Endodermal cell (in vitro differentiated cells): ENCODE measurements at regions not wholly inside any gene's neighbourhood (a gene's known extent, or its start where the extent isn't known, plus 50 kb on each side); places are given as distances from the start of the nearest gene placed in this dataset.

Experiments
- DNase-seq: peaks from one replicate; pipeline ENCODE4 v3.0.0-alpha.2; 2017
- H3K27ac ChIP-seq: 2 replicates; pipeline ENCODE4 v1.5.1; 2013; ENCODE audit warnings: mild to moderate bottlenecking, low read depth, low read length, moderate library complexity
- H3K27me3 ChIP-seq: 2 replicates; pipeline ENCODE4 v1.6.1; 2013; ENCODE audit warnings: mild to moderate bottlenecking, low read length, moderate library complexity; ENCODE audit not compliant: insufficient read depth, control insufficient read depth, poor library complexity, severe bottlenecking
- H3K36me3 ChIP-seq: 2 replicates; pipeline ENCODE4 v1.7.0; 2013; ENCODE audit warnings: mild to moderate bottlenecking, low read length, moderate library complexity; ENCODE audit not compliant: control insufficient read depth, insufficient read depth
- H3K4me1 ChIP-seq: one replicate; pipeline ENCODE4 v1.7.0; 2013; ENCODE audit warnings: low read length; ENCODE audit not compliant: control insufficient read depth, insufficient read depth
- H3K4me3 ChIP-seq: 2 replicates; pipeline ENCODE4 v1.5.1; 2013; ENCODE audit warnings: mild to moderate bottlenecking, low read length, moderate library complexity
- H3K9ac ChIP-seq: 2 replicates; pipeline ENCODE4 v1.6.1; 2013; ENCODE audit warnings: mild to moderate bottlenecking, low read length, moderate library complexity; ENCODE audit not compliant: poor library complexity, severe bottlenecking; ENCODE audit errors: extremely low read depth
- H3K9me3 ChIP-seq: 2 replicates; pipeline ENCODE4 v1.6.1; 2013; ENCODE audit warnings: mild to moderate bottlenecking, low read length, moderate library complexity; ENCODE audit not compliant: control insufficient read depth
- H3K27ac Mint-ChIP-seq: 2 replicates; pipeline ENCODE4 v1.8.0; 2020; ENCODE audit warnings: mixed read lengths
- H3K27me3 Mint-ChIP-seq: 2 replicates; pipeline ENCODE4 v1.8.0; 2021; ENCODE audit warnings: mild to moderate bottlenecking, mixed read lengths; ENCODE audit not compliant: insufficient read depth
- H3K36me3 Mint-ChIP-seq: 2 replicates; pipeline ENCODE4 v1.8.0; 2020; ENCODE audit warnings: low read depth, mixed read lengths
- H3K4me1 Mint-ChIP-seq: 2 replicates; pipeline ENCODE4 v1.8.0; 2020; ENCODE audit warnings: mixed read lengths
- H3K4me3 Mint-ChIP-seq: 2 replicates; pipeline ENCODE4 v1.8.0; 2020; ENCODE audit warnings: mild to moderate bottlenecking, moderate library complexity, mixed read lengths
- H3K9me3 Mint-ChIP-seq: 2 replicates; pipeline ENCODE4 v1.8.0; 2020; ENCODE audit warnings: mild to moderate bottlenecking, mixed read lengths
- WGBS, 2 experiments: methylation state at CpG; one replicate each; pipeline versions ENCODE4 v1.1.5 to v1.1.7; 2013; ENCODE audit warnings: missing lambda C conversion rate in 2 of 2, mixed read lengths in 1 of 2; ENCODE audit not compliant: insufficient coverage in 1 of 2, insufficient read length in 1 of 2; 5-methylcytosine and 5-hydroxymethylcytosine counted together
- TF ChIP-seq, protein P1 (sequence below): fragments of 200-600 bp; sonication (generic); conservative IDR thresholded peaks from 2 replicates; pipeline ENCODE4 v1.5.0; 2021; ENCODE audit warnings: antibody characterized with exemption, mild to moderate bottlenecking

DNA sequence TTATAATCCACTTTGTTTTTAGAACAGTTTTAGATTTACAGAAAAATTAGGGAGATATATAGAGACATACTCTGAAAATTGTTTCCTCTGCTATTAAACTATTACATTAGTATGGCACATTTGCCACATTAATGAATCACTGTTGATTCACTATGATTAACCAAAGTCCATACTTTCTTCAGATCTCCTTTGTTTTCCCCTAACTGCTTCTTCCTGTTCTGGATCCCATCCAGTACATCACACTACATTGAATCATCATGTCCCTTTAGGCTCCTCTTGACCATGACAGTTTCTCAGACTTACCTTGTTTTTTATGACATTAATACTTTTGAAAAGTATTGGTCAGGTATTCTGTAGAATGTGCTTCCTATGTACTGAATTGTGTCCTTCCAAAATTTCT lies 109.2 kb upstream of the EDNRA start:
- peaks cover 15% of the 10 kb centered on the region for H3K9me3 ChIP-seq
- no peak overlapping the region for H3K4me3 ChIP-seq
- Mint-ChIP-seq H3K4me3 (no peak overlapping the region), H3K27me3 (no peaks in the 10 kb centered on the region), H3K27ac (no peak overlapping the region), H3K4me1 (no peaks in the 10 kb centered on the region), H3K9me3 (peaks cover 26% of the 10 kb centered on the region), H3K36me3 (no peaks in the 10 kb centered on the region)
- no peaks in the 10 kb centered on the region for H3K27me3 ChIP-seq
- no peak overlapping the region for H3K27ac ChIP-seq
- TF ChIP-seq, protein P1, sequence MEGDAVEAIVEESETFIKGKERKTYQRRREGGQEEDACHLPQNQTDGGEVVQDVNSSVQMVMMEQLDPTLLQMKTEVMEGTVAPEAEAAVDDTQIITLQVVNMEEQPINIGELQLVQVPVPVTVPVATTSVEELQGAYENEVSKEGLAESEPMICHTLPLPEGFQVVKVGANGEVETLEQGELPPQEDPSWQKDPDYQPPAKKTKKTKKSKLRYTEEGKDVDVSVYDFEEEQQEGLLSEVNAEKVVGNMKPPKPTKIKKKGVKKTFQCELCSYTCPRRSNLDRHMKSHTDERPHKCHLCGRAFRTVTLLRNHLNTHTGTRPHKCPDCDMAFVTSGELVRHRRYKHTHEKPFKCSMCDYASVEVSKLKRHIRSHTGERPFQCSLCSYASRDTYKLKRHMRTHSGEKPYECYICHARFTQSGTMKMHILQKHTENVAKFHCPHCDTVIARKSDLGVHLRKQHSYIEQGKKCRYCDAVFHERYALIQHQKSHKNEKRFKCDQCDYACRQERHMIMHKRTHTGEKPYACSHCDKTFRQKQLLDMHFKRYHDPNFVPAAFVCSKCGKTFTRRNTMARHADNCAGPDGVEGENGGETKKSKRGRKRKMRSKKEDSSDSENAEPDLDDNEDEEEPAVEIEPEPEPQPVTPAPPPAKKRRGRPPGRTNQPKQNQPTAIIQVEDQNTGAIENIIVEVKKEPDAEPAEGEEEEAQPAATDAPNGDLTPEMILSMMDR, result no peak
- no peak for DNase-seq
- no peaks in the 10 kb centered on the region for H3K36me3 ChIP-seq
- no peak overlapping the region for H3K9ac ChIP-seq
- H3K4me1 ChIP-seq, result no peaks in the 10 kb centered on the region

DNA sequence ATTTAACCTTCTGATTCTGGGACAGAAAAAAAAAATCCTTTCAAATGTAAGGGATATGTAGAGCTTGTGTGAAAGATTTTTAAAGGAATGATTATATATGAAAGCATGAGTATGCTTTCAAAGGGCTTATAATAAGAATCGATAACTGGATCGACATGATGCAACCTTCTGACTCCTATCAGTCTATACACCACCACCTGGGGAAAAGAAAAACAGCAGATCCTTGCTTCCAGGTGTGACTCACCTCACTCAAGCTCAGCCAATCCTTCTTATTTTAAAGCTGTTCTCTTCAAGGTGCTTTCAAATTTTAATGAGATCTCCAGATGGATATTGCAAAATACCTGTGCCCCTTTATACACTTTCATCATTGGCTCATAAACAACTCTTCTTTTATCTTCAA lies 102.1 kb upstream of the EDNRA start:
- H3K27ac ChIP-seq, result no peak overlapping the region
- peaks cover 12% of the 10 kb centered on the region for H3K9me3 Mint-ChIP-seq
- peak overlapping the region; percentile 0 for H3K27ac Mint-ChIP-seq

DNA sequence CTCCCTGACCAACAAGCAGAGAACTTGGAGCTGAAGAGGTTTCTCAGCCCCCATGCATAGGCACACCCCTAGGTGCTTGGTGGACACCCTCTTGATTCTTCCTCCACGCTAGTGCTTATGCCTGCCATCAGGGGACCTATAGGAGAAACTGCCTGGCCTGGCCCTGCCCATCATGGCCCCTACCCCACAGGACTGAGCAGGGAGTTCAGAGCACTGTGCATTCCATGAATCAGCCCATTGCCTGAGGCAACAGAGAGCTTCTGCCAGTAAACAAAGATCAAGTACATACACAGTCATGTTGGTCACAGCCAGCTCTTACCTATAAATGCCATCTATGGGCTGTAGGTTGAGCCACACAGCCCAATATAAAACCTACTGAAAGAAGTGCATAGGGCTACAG lies 99.1 kb upstream of the EDNRA start:
- Histone ChIP-seq H3K4me3 (no peak overlapping the region), H3K36me3 (no peaks in the 10 kb centered on the region), H3K4me1 (no peaks in the 10 kb centered on the region), H3K9me3 (no peaks in the 10 kb centered on the region), H3K27me3 (no peaks in the 10 kb centered on the region), H3K9ac (no peak overlapping the region), H3K27ac (no peak overlapping the region)
- no peaks in the 10 kb centered on the region for H3K36me3 Mint-ChIP-seq
- H3K9me3 Mint-ChIP-seq, result no peaks in the 10 kb centered on the region
- no peak overlapping the region for H3K27ac Mint-ChIP-seq
- H3K27me3 Mint-ChIP-seq, result no peaks in the 10 kb centered on the region
- no peaks in the 10 kb centered on the region for H3K4me1 Mint-ChIP-seq
- H3K4me3 Mint-ChIP-seq, result no peak overlapping the region
- TF ChIP-seq, protein P1, result no peak
- WGBS, 2 experiments, result 81% methylated on average over 1 of the region's 1 CpG; no CpG with 5 or more reads in 1 of the 2 experiments
- no peak for DNase-seq

More for the DNA sequence above, 102.1 kb upstream of the EDNRA start:
- peaks cover 4% of the 10 kb centered on the region for H3K9me3 ChIP-seq
- TF ChIP-seq, protein P1, result peak; percentile 60
- H3K9ac ChIP-seq, result no peak overlapping the region
- H3K27me3 ChIP-seq, result no peaks in the 10 kb centered on the region
- no peaks in the 10 kb centered on the region for H3K36me3 Mint-ChIP-seq
- no peaks in the 10 kb centered on the region for H3K27me3 Mint-ChIP-seq
- 86 to 94% methylated on average over 2 of the region's 2 CpGs for WGBS, 2 experiments
- no peak for DNase-seq
- no peak overlapping the region for H3K4me3 Mint-ChIP-seq
- H3K36me3 ChIP-seq, result no peaks in the 10 kb centered on the region
- H3K4me1 ChIP-seq, result no peaks in the 10 kb centered on the region
- no peak overlapping the region for H3K4me3 ChIP-seq
- H3K4me1 Mint-ChIP-seq, result no peaks in the 10 kb centered on the region
